GM18907 (cell line): ENCODE measurements at regions not wholly inside any gene's neighbourhood (a gene's known extent, or its start where the extent isn't known, plus 50 kb on each side); places are given as distances from the start of the nearest gene placed in this dataset.
"Not testable (repeated sequence)": the region's sequence is repeated elsewhere in the genome, so short reads cannot be mapped to it uniquely, and the experiment has no call there.

Experiments used
- ATAC-seq: cut with Tn5 transposase; IDR thresholded peaks from one replicate; pipeline ENCODE4 v1.9.1; 2021; ENCODE audit warnings: mild to moderate bottlenecking, moderate library complexity; ENCODE audit not compliant: unreplicated experiment

- not testable (repeated sequence) for ATAC-seq
These were observed 742.5 kb downstream of the SPATA31A1 start for GRCh38 chr9:40097992-40098391.

- peak; percentile 67 for ATAC-seq
These were observed 750.7 kb downstream of the SPATA31A1 start for GRCh38 chr9:40106003-40106782.

- ATAC-seq = not testable (repeated sequence)
These were observed 751.3 kb downstream of the SPATA31A1 start for GRCh38 chr9:40106783-40107248.

GRCh38 chr9:40107251-40107650 lies 751.8 kb downstream of the SPATA31A1 start:
- ATAC-seq = not testable (repeated sequence)

- not testable (repeated sequence) for ATAC-seq
These were observed 753.0 kb downstream of the SPATA31A1 start for GRCh38 chr9:40108465-40108864.

GRCh38 chr9:40110751-40111150 lies 755.3 kb downstream of the SPATA31A1 start:
- not testable (repeated sequence) for ATAC-seq

- ATAC-seq = not testable (repeated sequence)
These were observed 756.1 kb downstream of the SPATA31A1 start for GRCh38 chr9:40111571-40111970.

GRCh38 chr9:40130598-40130997 lies 775.1 kb downstream of the SPATA31A1 start:
- ATAC-seq = not testable (repeated sequence)

GRCh38 chr9:40169204-40169603 lies 813.7 kb downstream of the SPATA31A1 start:
- peak; percentile 56 for ATAC-seq

- ATAC-seq = not testable (repeated sequence)
These were observed 817.8 kb downstream of the SPATA31A1 start for GRCh38 chr9:40173316-40173715.

GRCh38 chr9:40174035-40174434 lies 818.6 kb downstream of the SPATA31A1 start:
- not testable (repeated sequence) for ATAC-seq

- not testable (repeated sequence) for ATAC-seq
These were observed 821.9 kb downstream of the SPATA31A1 start for GRCh38 chr9:40177403-40177802.

GRCh38 chr9:40191403-40191802 lies 835.9 kb downstream of the SPATA31A1 start:
- not testable (repeated sequence) for ATAC-seq

- ATAC-seq = not testable (repeated sequence)
These were observed 836.7 kb downstream of the SPATA31A1 start for GRCh38 chr9:40192162-40192561.

GRCh38 chr9:40196165-40196714 lies 840.8 kb downstream of the SPATA31A1 start:
- not testable (repeated sequence) for ATAC-seq

- ATAC-seq = not testable (repeated sequence)
These were observed 841.3 kb downstream of the SPATA31A1 start for GRCh38 chr9:40196803-40197202.

- ATAC-seq = not testable (repeated sequence)
These were observed 866.2 kb downstream of the SPATA31A1 start for GRCh38 chr9:40221596-40222233.

- ATAC-seq = not testable (repeated sequence)
These were observed 867.2 kb downstream of the SPATA31A1 start for GRCh38 chr9:40222617-40223200.

- not testable (repeated sequence) for ATAC-seq
These were observed 867.9 kb downstream of the SPATA31A1 start for GRCh38 chr9:40223353-40223752.
